ENCODE measurements at regions not wholly inside any gene's neighbourhood (a gene's known extent, or its start where the extent isn't known, plus 50 kb on each side); places are given as distances from the start of the nearest gene placed in this dataset.

DNA sequence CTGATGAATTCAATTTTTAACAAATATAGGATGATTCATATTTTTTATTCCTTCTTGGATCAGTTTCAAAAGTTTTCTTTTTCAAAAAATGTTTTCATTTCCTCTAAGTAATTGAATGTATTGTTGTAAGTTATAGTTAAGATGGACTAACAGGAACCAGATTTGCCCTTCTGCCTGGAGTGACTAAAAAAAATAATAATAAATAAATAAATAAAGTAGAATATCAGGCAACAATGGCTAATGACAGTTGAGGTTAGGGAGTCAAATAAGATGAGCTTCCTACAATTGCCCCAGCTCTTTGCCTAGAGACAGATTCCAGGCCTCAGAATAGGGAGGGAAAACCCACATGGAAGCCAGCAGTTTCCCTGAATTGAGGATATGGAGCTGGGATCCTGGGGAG lies 73.7 kb upstream of the MSI2 start:
- no peak for TF ChIP-seq EZH2 (IDR thresholded peaks at IDR 0.05; ENCODE audit: borderline replicate concordance, insufficient read depth, low read depth, low read length, poor library complexity, severe bottlenecking)
- no peak for TF ChIP-seq CTCF (IDR thresholded peaks at IDR 0.05)
- no peaks in the 10 kb centered on the region for H3K9me3 Mint-ChIP-seq (ENCODE audit: insufficient read depth)
- H3K4me1 ChIP-seq (ENCODE audit: control insufficient read depth in 2 of 2, insufficient read depth in 2 of 2, low read length in 2 of 2): no peaks in the 10 kb centered on the region
- H3K27me3 ChIP-seq (replicated peaks in 1 of 4; ENCODE audit: control extremely low read depth in 1 of 4, control insufficient read depth in 3 of 4, insufficient read depth in 4 of 4, low read length in 3 of 4): peaks cover 0 to 6% (median 0%) of the 10 kb centered on the region in 4 experiments
- no peak overlapping the region for H3K4me3 Mint-ChIP-seq
- intact Hi-C loops (cut with micrococcal nuclease): no loop called here
- no peak overlapping the region for H3K4me3 ChIP-seq (ENCODE audit: control extremely low read depth in 1 of 5, extremely low read depth in 1 of 5, insufficient read depth in 1 of 5, low read depth in 2 of 5, low read length in 4 of 5)
- no peak overlapping the region for H3K27ac ChIP-seq (ENCODE audit: low read length in 2 of 2)
- no peaks in the 10 kb centered on the region for H3K4me1 Mint-ChIP-seq
- H3K9ac ChIP-seq (ENCODE audit: low read length): no peak overlapping the region
- H3K36me3 ChIP-seq (replicated peaks in 1 of 2; ENCODE audit: control extremely low read depth in 1 of 2, control insufficient read depth in 1 of 2, extremely low read depth in 1 of 2, insufficient read depth in 2 of 2, low read length in 1 of 2): no peaks in the 10 kb centered on the region
- ChIA-PET CTCF (interaction anchor here (1.0 kb wide), 1 partner anchor 62 kb away, joined by 3 read pairs; no protein-coding TSS in a partner anchor), POLR2A (no interaction called here)
- H4K20me1 ChIP-seq (ENCODE audit: control insufficient read depth, insufficient read depth, low read length, poor library complexity, severe bottlenecking): no peaks in the 10 kb centered on the region
- H3K27me3 Mint-ChIP-seq: peaks cover 17% of the 10 kb centered on the region
- DNase-seq: no peak
- H3K4me2 ChIP-seq (replicated peaks; ENCODE audit: low read depth, low read length, poor library complexity, severe bottlenecking): no peak overlapping the region
- no peak overlapping the region for H2AFZ ChIP-seq (ENCODE audit: insufficient read depth, low read depth, low read length, poor library complexity, severe bottlenecking)
- H3K9me3 ChIP-seq (ENCODE audit: control extremely low read depth in 1 of 3, control insufficient read depth in 2 of 3, insufficient read depth in 1 of 3, low read length in 2 of 3): no peaks in the 10 kb centered on the region
- no peaks in the 10 kb centered on the region for H3K79me2 ChIP-seq (ENCODE audit: control insufficient read depth, insufficient read depth, low read length)
- ATAC-seq (ENCODE audit: low read depth): no peak
- no peak overlapping the region for H3K27ac Mint-ChIP-seq

DNA sequence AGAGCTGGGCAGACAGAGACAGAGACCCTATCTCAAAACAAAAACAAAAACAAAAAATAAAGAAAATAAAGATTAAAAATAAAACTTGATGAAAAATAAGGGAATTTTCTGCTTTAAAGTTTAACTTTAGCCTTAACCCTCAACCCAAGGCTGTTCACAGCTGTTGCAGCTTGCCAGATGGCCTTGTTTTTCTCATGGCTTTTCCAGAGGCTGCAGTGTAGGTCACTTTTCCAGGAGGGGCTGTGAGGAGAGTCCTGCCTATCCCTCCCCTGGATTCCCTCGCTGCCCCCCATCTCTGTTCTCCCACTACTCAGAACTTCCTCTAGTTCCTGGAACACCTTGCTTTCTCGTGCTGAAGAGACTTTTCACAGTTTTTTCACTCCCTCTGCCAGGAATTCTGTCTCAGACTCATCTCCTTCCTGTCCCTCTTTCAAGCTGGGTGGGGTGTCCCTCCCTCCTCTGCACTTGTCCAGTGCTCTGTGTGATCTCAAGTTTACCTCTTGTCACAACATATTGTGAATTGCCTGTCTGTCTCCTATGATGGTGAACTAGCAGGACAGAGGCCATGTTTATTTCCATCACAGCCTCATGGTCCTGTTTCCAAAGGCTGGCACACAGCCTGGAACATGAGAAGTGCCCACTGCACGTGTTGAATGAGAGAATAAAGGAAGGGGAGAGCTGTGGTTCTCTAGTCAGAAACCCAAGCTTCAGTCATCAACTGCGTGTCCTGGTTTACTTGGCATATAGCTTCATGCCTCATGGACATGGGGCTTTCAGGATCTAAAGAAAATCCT lies 69.9 kb upstream of the MSI2 start:
- POLR2A ChIA-PET: no interaction called here
- no peak overlapping the region for H3K4me3 Mint-ChIP-seq
- no peaks in the 10 kb centered on the region for H3K4me1 Mint-ChIP-seq
- intact Hi-C loops (cut with micrococcal nuclease): no loop called here
- no peak overlapping the region for H3K4me3 ChIP-seq (ENCODE audit: control extremely low read depth in 1 of 5, extremely low read depth in 1 of 5, insufficient read depth in 1 of 5, low read depth in 2 of 5, low read length in 4 of 5)
- CTCF ChIA-PET: no interaction called here
- TF ChIP-seq CTCF (IDR thresholded peaks at IDR 0.05) (no peak), EZH2 (IDR thresholded peaks at IDR 0.05; ENCODE audit: borderline replicate concordance, insufficient read depth, low read depth, low read length, poor library complexity, severe bottlenecking) (no peak)
- no peaks in the 10 kb centered on the region for H3K4me1 ChIP-seq (ENCODE audit: control insufficient read depth in 2 of 2, insufficient read depth in 2 of 2, low read length in 2 of 2)
- H4K20me1 ChIP-seq (ENCODE audit: control insufficient read depth, insufficient read depth, low read length, poor library complexity, severe bottlenecking): no peaks in the 10 kb centered on the region
- H3K79me2 ChIP-seq (ENCODE audit: control insufficient read depth, insufficient read depth, low read length): no peaks in the 10 kb centered on the region
- no peak overlapping the region for H3K4me2 ChIP-seq (replicated peaks; ENCODE audit: low read depth, low read length, poor library complexity, severe bottlenecking)
- 76% methylated on average over 4 of the region's 4 CpGs for WGBS (ENCODE audit: insufficient coverage)
- H2AFZ ChIP-seq (ENCODE audit: insufficient read depth, low read depth, low read length, poor library complexity, severe bottlenecking): no peak overlapping the region
- no peaks in the 10 kb centered on the region for H3K9me3 Mint-ChIP-seq (ENCODE audit: insufficient read depth)
- no peak for ATAC-seq (ENCODE audit: low read depth)
- H3K27me3 Mint-ChIP-seq: peaks cover 24% of the 10 kb centered on the region
- no peak overlapping the region for H3K27ac Mint-ChIP-seq
- peaks cover 0 to 9% (median 2%) of the 10 kb centered on the region in 4 experiments for H3K27me3 ChIP-seq (replicated peaks in 1 of 4; ENCODE audit: control extremely low read depth in 1 of 4, control insufficient read depth in 3 of 4, insufficient read depth in 4 of 4, low read length in 3 of 4)
- no peak overlapping the region for H3K9ac ChIP-seq (ENCODE audit: low read length)
- H3K36me3 ChIP-seq (replicated peaks in 1 of 2; ENCODE audit: control extremely low read depth in 1 of 2, control insufficient read depth in 1 of 2, extremely low read depth in 1 of 2, insufficient read depth in 2 of 2, low read length in 1 of 2): no peaks in the 10 kb centered on the region
- H3K9me3 ChIP-seq (ENCODE audit: control extremely low read depth in 1 of 3, control insufficient read depth in 2 of 3, insufficient read depth in 1 of 3, low read length in 2 of 3): no peaks in the 10 kb centered on the region
- no peak overlapping the region for H3K27ac ChIP-seq (ENCODE audit: low read length in 2 of 2)
- DNase-seq: no peak

Data from B cell (primary cell).